GM21717 (cell line): ENCODE measurements at regions not wholly inside any gene's neighbourhood (a gene's known extent, or its start where the extent isn't known, plus 50 kb on each side); places are given as distances from the start of the nearest gene placed in this dataset.

Source experiments
- ATAC-seq: cut with Tn5 transposase; IDR thresholded peaks from one replicate; pipeline ENCODE4 v1.9.1; 2021; ENCODE audit warnings: mild to moderate bottlenecking, moderate library complexity; ENCODE audit not compliant: unreplicated experiment

GRCh38 chr3:152185891-152186630, 82.7 kb upstream of the MBNL1 start:
- no peak for ATAC-seq

GRCh38 chr3:152190636-152191183, 78.0 kb upstream of the MBNL1 start:
- no peak for ATAC-seq

GRCh38 chr3:152192050-152192449, 76.7 kb upstream of the MBNL1 start:
- no peak for ATAC-seq

GRCh38 chr3:152192936-152193672, 75.6 kb upstream of the MBNL1 start:
- ATAC-seq: no peak

GRCh38 chr3:152193673-152194267, 75.0 kb upstream of the MBNL1 start:
- peak; percentile 56 for ATAC-seq

- ATAC-seq: no peak
Measured at GRCh38 chr3:152195206-152195605, 73.5 kb upstream of the MBNL1 start.

DNA sequence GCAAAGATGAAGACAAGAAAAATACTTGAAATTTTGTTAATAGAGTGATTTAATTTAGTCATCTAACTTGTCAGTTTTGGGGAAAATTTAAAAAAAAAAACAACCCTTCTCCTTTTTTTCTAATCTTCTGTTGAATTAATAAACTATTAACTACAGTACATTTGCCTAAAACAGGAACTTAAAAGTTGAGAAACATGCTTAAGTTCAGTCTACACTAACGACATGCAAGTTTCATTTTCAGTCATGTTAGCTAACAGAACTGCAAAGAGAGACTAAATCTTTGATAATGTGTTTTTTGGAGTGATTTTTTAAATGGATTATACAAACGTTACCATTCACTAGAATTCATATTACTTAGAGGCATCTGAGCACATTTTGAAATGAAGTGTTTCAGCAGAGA, 71.9 kb upstream of the MBNL1 start:
- ATAC-seq: peak; percentile 37

- ATAC-seq: no peak
Measured at GRCh38 chr3:152197451-152197850, 71.3 kb upstream of the MBNL1 start.

DNA sequence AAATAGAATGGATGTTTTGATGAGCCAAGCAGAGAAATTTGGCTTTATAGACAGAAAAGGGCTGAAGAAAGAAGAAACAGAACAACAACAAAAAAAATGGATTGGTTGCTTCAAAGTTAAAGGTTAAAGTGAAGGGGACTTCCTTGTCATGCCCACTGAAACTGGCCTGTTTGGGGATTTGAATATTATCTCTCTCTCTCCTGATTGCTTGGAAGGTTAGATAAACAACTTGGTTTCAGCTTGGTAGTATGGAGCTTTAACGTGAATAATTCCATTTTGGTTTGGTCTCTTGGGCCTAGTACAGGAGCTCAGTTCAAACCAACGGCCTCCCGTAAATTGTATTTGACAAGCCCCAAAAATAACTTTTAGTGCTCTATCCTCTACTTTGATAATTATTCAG, 70.8 kb upstream of the MBNL1 start:
- ATAC-seq: peak; percentile 32

DNA sequence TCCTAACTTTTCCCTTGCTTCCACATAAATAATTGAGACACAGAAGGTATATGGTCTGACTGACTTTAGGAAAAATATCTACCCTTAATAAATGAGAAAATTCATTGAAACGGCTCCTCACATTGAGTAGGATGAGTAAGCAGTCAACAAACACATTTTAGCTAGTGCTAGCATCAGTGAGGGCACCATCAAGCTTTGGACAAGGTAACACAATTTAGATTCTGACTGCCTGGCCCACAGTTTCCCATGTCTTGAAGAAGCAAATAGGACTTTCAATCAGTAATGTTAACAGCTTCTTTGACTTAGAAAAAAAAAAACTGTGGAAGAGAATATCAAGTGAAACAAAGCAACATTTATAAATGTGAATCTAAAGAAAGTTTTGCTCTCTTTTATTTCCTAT, 70.1 kb upstream of the MBNL1 start:
- no peak for ATAC-seq

- peak; percentile 33 for ATAC-seq
Measured at GRCh38 chr3:152199102-152199840, 69.5 kb upstream of the MBNL1 start.

- ATAC-seq: no peak
Measured at GRCh38 chr3:152200476-152201420, 68.0 kb upstream of the MBNL1 start.

DNA sequence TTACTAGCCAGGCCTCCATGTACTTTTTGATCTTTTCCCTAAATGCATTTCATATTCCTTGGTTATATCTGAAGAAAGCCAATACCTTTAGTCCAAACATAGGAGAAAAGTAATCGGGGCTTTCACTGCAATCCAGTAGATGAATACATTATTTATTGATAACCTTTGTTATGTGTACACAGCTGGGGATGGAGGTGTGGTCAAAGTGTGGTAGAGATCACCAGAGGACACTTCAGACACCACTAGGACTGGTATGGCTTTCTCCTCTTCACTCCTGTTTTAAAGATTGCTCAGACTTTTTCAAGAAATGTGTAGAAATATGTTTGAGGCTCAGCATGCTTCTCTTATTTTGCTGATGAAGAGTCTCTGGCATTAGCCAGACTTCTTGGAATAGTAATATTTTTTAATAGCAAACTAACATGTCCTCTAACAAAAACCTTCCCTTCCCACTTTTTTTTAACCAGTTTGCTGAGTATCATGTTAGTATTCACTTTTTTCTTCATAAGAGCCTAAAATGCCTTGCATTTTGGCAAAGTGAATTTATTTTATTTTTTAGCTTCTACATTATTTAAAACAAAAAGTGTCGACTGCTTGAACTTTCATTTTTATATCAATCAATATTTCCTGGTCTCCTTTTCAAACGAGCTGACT, 65.6 kb upstream of the MBNL1 start:
- ATAC-seq: no peak

DNA sequence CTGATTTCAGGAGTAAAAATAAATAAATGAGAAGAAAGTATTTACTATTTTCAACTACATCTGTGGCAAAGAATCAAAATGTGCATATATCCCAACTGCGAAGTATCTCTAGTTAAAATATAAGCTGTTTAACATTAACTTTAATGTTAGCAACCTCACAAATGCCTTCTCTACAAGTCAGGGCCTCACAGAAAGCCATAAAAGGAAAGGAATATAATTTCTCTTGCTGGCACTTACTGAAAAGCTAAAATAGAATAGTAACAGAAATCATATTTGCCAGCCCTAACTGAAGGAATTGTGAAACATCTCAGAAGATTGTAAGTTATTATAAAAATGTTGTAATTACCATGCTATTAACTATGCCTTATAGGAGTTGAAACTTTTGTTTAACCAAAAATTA, 65.1 kb upstream of the MBNL1 start:
- ATAC-seq: no peak

- no peak for ATAC-seq
Measured at GRCh38 chr3:152204218-152204617, 64.5 kb upstream of the MBNL1 start.

DNA sequence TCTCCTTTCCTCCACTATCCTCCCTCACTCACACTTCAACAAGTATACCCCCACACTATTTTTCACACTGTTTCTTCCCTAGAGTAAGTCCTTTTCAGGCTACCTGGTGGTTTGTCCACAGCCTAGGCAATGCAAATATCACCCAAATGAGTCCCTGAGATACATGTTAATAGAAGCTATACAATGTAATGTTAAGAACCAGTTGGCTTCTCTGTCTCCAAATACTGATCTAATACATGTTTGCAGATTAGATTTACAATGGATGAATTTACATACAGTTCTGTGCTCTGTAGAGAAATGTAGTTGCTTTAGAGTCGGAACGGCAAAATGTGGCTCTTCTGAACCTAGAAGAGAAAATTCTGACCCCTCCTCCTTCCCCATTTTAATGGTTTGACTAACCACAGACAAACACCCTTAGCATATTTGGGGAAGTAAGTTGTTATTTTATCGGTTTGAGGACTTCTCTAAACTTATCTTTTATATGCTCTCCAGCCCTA, 63.6 kb upstream of the MBNL1 start:
- peak; percentile 44 for ATAC-seq

DNA sequence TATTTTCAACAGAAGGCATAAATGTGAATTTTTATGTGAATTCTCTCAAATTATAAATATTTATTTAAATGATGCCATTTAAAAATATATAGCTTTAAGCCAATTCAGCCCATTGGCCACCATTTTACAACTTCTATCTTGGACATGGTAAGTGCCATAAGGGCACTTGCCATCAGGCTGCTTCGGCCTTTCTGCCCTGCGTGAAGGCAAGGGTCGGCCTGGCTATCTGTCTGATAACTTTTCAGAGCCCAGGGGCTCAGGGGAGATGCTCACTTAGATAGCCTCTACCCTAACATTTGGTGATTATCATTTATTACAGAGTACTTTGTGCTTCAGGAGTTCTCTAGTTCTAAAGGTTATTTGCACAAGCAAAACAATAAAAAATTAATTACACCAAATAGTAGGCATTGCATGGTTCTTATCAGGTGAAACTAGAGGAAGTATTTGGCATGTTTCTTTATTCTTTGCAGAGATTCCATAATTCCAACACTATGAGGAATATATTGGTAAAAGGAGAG, 62.4 kb upstream of the MBNL1 start:
- no peak for ATAC-seq

- no peak for ATAC-seq
Measured at GRCh38 chr3:152208439-152208838, 60.3 kb upstream of the MBNL1 start.

GRCh38 chr3:152209060-152209459, 59.7 kb upstream of the MBNL1 start:
- no peak for ATAC-seq
